ENCODE measurements at regions not wholly inside any gene's neighbourhood (a gene's known extent, or its start where the extent isn't known, plus 50 kb on each side); places are given as distances from the start of the nearest gene placed in this dataset.

DNA sequence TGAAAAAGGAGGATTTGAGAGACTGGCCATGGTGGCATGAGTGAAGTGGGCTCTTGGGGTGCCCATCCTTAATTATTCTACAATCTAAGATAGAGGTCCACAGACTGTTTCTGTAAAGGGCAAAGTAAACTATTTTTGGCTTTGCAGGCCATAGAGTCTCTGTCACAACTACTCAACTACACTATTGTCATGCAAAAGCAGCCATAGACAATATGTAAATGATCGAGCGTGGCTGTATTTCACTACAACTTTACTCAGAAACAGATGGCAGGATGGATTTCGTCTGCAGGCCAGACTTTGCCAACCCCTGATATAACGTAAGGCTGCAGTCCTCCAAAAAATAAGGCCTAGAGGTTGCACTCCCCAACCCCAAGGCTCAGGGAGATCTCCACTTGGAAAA lies 58.2 kb upstream of the NAA20 start:
- 78 to 94% (median 93%) methylated on average over 4 of the region's 4 CpGs for WGBS, 3 donors
- no peak for ATAC-seq
- DNase-seq, result no peak
- intact Hi-C loops (cut with DNase I), result no loop called here
- TF ChIP-seq, protein P1, sequence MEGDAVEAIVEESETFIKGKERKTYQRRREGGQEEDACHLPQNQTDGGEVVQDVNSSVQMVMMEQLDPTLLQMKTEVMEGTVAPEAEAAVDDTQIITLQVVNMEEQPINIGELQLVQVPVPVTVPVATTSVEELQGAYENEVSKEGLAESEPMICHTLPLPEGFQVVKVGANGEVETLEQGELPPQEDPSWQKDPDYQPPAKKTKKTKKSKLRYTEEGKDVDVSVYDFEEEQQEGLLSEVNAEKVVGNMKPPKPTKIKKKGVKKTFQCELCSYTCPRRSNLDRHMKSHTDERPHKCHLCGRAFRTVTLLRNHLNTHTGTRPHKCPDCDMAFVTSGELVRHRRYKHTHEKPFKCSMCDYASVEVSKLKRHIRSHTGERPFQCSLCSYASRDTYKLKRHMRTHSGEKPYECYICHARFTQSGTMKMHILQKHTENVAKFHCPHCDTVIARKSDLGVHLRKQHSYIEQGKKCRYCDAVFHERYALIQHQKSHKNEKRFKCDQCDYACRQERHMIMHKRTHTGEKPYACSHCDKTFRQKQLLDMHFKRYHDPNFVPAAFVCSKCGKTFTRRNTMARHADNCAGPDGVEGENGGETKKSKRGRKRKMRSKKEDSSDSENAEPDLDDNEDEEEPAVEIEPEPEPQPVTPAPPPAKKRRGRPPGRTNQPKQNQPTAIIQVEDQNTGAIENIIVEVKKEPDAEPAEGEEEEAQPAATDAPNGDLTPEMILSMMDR (IDR thresholded peaks at IDR 0.05), result no peak
- H3K9me3 ChIP-seq, result no peaks in the 10 kb centered on the region
- H3K27ac ChIP-seq, result no peak overlapping the region
- no peak overlapping the region for H3K4me3 ChIP-seq
- no peaks in the 10 kb centered on the region for H3K27me3 ChIP-seq (ENCODE audit: insufficient read depth in 3 of 3, low read length in 2 of 3)
- H3K36me3 ChIP-seq (ENCODE audit: insufficient read depth in 1 of 2, low read depth in 1 of 2), result peaks cover 7 to 74% of the 10 kb centered on the region in 2 donors
- peaks cover under 1% of the 10 kb centered on the region for H3K4me1 ChIP-seq

- intact Hi-C loops (cut with DNase I), result no loop called here
- H3K9me3 ChIP-seq, result no peaks in the 10 kb centered on the region
- ATAC-seq (no peak), DNase-seq (no peak)
- 84 to 98% (median 93%) methylated on average over 2 of the region's 2 CpGs for WGBS, 3 donors
- H3K36me3 ChIP-seq (ENCODE audit: insufficient read depth in 1 of 2, low read depth in 1 of 2), result peaks cover 7 to 74% of the 10 kb centered on the region in 2 donors
- no peak overlapping the region for H3K4me3 ChIP-seq
- TF ChIP-seq, protein P1 (IDR thresholded peaks at IDR 0.05), result no peak
- no peak overlapping the region for H3K27ac ChIP-seq
- H3K27me3 ChIP-seq (ENCODE audit: insufficient read depth in 3 of 3, low read length in 2 of 3), result no peaks in the 10 kb centered on the region
- H3K4me1 ChIP-seq, result peaks cover 12% of the 10 kb centered on the region
Observed at GRCh38 chr20:19960745-19961144, 56.4 kb upstream of the NAA20 start.

- WGBS, 3 donors, result 65 to 83% (median 68%) methylated on average over 6 of the region's 6 CpGs
- Histone ChIP-seq H3K36me3 (ENCODE audit: insufficient read depth in 1 of 2, low read depth in 1 of 2) (peaks cover 7 to 72% of the 10 kb centered on the region in 2 donors), H3K9me3 (no peaks in the 10 kb centered on the region), H3K27me3 (ENCODE audit: insufficient read depth in 3 of 3, low read length in 2 of 3) (no peaks in the 10 kb centered on the region), H3K4me3 (no peak overlapping the region), H3K4me1 (peaks cover 12% of the 10 kb centered on the region), H3K27ac (no peak overlapping the region)
- intact Hi-C loops (cut with DNase I), result no loop called here
- DNase-seq (no peak), ATAC-seq (no peak)
- TF ChIP-seq, protein P1 (IDR thresholded peaks at IDR 0.05), result no peak
Observed at GRCh38 chr20:19961293-19961692, 55.9 kb upstream of the NAA20 start.

GRCh38 chr20:19962958-19963357 lies 54.2 kb upstream of the NAA20 start:
- intact Hi-C loops (cut with DNase I), result no loop called here
- TF ChIP-seq, protein P1 (IDR thresholded peaks at IDR 0.05), result no peak
- H3K27me3 ChIP-seq (ENCODE audit: insufficient read depth in 3 of 3, low read length in 2 of 3), result no peaks in the 10 kb centered on the region
- DNase-seq (no peak), ATAC-seq (no peak)
- H3K4me1 ChIP-seq, result peaks cover 12% of the 10 kb centered on the region
- H3K36me3 ChIP-seq (ENCODE audit: insufficient read depth in 1 of 2, low read depth in 1 of 2), result peaks cover 7 to 72% of the 10 kb centered on the region in 2 donors
- H3K9me3 ChIP-seq, result no peaks in the 10 kb centered on the region
- no peak overlapping the region for H3K4me3 ChIP-seq
- WGBS, 3 donors, result 96 to 98% (median 96%) methylated on average over 6 of the region's 6 CpGs
- H3K27ac ChIP-seq, result no peak overlapping the region

All from psoas muscle (tissue), 7 donors.